Heart right ventricle (tissue), 16 donors: ENCODE measurements at regions not wholly inside any gene's neighbourhood (a gene's known extent, or its start where the extent isn't known, plus 50 kb on each side); places are given as distances from the start of the nearest gene placed in this dataset.
"Not testable (repeated sequence)": the region's sequence is repeated elsewhere in the genome, so short reads cannot be mapped to it uniquely, and the experiment has no call there.

Source experiments
- ATAC-seq, 8 donors: fragments of 200-7000 bp; cut with Tn5 transposase; one replicate each; pipeline ENCODE4 v1.9.1; 2020; ENCODE audit warnings: mild to moderate bottlenecking in 8 of 8, moderate library complexity in 8 of 8, moderate number of reproducible peaks in 1 of 8
- DNase-seq, 2 donors: peaks; one replicate each; pipeline ENCODE4 v3.0.0-alpha.2; 2020
- H3K27ac ChIP-seq, 10 donors: fragments of 200-600 bp; sonication (generic) in 2 of 10; one replicate each; pipeline versions ENCODE4 v1.5.0 to v1.8.0; 2020 to 2022; ENCODE audit warnings: mild to moderate bottlenecking in 3 of 10
- H3K27me3 ChIP-seq, 7 donors: fragments of 200-600 bp; one replicate each; pipeline ENCODE4 v1.8.0; 2021 to 2022; ENCODE audit warnings: mild to moderate bottlenecking in 2 of 7
- H3K36me3 ChIP-seq, 9 donors: fragments of 200-600 bp; sonication (generic) in 1 of 9; one replicate each; pipeline versions ENCODE4 v1.5.0 to v1.8.0; 2020 to 2022; ENCODE audit warnings: mild to moderate bottlenecking in 2 of 9
- H3K4me1 ChIP-seq, 9 donors: fragments of 200-600 bp; sonication (generic) in 1 of 9; one replicate each; pipeline versions ENCODE4 v1.5.0 to v1.8.0; 2020 to 2022; ENCODE audit warnings: mild to moderate bottlenecking in 4 of 9
- H3K4me3 ChIP-seq, 10 donors: fragments of 200-600 bp; sonication (generic) in 2 of 10; one replicate each; pipeline versions ENCODE4 v1.5.0 to v1.8.0; 2020 to 2022; ENCODE audit warnings: mild to moderate bottlenecking in 7 of 10, moderate library complexity in 2 of 10
- H3K9me3 ChIP-seq, 11 donors: fragments of 200-600 bp in 10 of 11; sonication (generic) in 2 of 11; one replicate each; pipeline versions ENCODE4 v1.5.0 to v1.8.0; 2013 to 2022; ENCODE audit warnings: mild to moderate bottlenecking in 2 of 11, control low read depth in 1 of 11, moderate library complexity in 1 of 11
- WGBS, 2 donors: extraction: QIAGEN DNeasy Blood & Tissue Kit; methylation state at CpG; one replicate each; pipeline ENCODE4 v1.1.7; 2013; ENCODE audit warnings: inconsistent platforms in 1 of 2; 5-methylcytosine and 5-hydroxymethylcytosine counted together
- intact Hi-C, 10 donors: fragments of 100-400 bp; cut with DNase I; formaldehyde crosslinking; loops; one replicate each; pipeline versions ENCODE4 v1.11.1 to v1.14.2; 2022
- TF ChIP-seq, protein P1 (sequence below), 9 donors: fragments of 200-600 bp; sonication (generic) in 2 of 9; IDR thresholded peaks; one replicate each; pipeline versions ENCODE4 v1.5.0 to v1.8.0; 2021 to 2022; ENCODE audit warnings: antibody characterized with exemption in 9 of 9, mild to moderate bottlenecking in 5 of 9, moderate library complexity in 1 of 9
- donor health status: Arrhythmogenic right ventricular cardiomyopathy.
- donor health status: ischemic (EF 13 %, LVEDD 7.1; RV severe dilation, severe dysfunction).
- donor health status: healthy with polysubstance abuse.
- donor health status: DM: no; HTN: yes; CAD: no.
- donor health status: DM: no; HTN: no; CAD: no.
- donor health status: ischemic (EF 25% LVEDD 6.9; RV normal size, moderate dysfunction).
- donor health status: ischemic (EF 25% LVEDD 5.7; RV mildly dilated, moderate dysfunction).
- donor health status: healthy.
- donor health status: DM: yes; HTN: yes; CAD: no.
- donor health status: Ischemic cardiomyopathy.
- donor health status: ischemic (EF 35%, LVEDD 5.7; RV mildly dilated, moderate dysfunction).
- donor health status: nonischemic (EF 11% LVEDD 7.7; RV severe dilation, severe dysfunction).
- donor health status: DM: yes; HTN: yes; CAD: no.
- donor health status: PGD.
- donor health status: ischemic (EF 29% LVEDD 5.4; RV normal size, mild dysfunction).
- donor health status: nonischemic (EF 23%, LVEDD 6.1; RV moderate dilation, normal function).

DNA sequence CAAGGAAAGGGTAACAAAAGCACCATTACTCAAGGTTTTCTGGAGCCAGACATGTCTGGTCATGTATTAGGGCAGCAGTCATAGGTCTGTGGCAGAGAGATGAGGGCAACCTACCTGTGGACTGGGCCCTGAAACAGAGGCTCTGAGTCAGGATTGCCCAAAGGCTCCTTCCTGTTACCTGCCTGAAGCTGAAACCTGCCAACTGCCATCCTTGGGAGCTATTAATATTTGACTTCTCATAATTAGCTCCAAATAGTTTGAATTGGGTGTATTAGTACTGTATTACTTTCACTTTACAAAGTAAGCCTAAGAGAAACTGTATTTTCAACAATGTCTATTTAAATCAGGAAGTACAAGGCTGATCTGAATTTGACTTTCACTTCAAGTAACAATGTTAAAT is 72.0 kb upstream of the TBX18 start:
- Histone ChIP-seq H3K4me3 (no peak overlapping the region), H3K27ac (no peak overlapping the region), H3K36me3 (no peaks in the 10 kb centered on the region), H3K9me3 (peaks cover 0 to 24% (median 0%) of the 10 kb centered on the region in 11 donors), H3K4me1 (no peaks in the 10 kb centered on the region), H3K27me3 (no peaks in the 10 kb centered on the region)
- TF ChIP-seq, protein P1, sequence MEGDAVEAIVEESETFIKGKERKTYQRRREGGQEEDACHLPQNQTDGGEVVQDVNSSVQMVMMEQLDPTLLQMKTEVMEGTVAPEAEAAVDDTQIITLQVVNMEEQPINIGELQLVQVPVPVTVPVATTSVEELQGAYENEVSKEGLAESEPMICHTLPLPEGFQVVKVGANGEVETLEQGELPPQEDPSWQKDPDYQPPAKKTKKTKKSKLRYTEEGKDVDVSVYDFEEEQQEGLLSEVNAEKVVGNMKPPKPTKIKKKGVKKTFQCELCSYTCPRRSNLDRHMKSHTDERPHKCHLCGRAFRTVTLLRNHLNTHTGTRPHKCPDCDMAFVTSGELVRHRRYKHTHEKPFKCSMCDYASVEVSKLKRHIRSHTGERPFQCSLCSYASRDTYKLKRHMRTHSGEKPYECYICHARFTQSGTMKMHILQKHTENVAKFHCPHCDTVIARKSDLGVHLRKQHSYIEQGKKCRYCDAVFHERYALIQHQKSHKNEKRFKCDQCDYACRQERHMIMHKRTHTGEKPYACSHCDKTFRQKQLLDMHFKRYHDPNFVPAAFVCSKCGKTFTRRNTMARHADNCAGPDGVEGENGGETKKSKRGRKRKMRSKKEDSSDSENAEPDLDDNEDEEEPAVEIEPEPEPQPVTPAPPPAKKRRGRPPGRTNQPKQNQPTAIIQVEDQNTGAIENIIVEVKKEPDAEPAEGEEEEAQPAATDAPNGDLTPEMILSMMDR (IDR thresholded peaks at IDR 0.05) = no peak
- DNase-seq (no peak), ATAC-seq (no peak)
- intact Hi-C loops = no loop called here

DNA sequence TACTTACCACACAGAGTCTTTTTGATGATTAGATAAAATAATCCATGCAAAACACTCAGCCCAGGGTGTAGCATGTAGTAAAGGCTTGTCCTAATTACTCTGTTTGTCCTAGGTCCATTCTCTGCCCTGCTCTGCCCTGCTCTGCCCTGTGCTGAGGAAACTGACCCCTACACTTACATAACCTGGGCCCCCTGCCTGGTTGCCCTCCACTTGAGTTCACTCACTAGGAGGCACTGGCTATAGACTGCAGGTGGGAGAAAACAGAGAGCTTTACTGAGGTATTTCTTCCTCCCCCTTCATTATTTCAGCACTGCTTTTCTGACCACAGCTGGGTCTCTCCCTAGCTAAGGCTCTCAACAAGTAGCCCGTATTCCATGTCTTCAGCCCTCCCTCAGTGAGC is 70.9 kb upstream of the TBX18 start:
- Histone ChIP-seq H3K36me3 (no peaks in the 10 kb centered on the region), H3K27me3 (no peaks in the 10 kb centered on the region), H3K9me3 (peaks cover 0 to 17% (median 0%) of the 10 kb centered on the region in 11 donors), H3K27ac (no peak overlapping the region), H3K4me1 (no peaks in the 10 kb centered on the region), H3K4me3 (no peak overlapping the region)
- TF ChIP-seq, protein P1 (IDR thresholded peaks at IDR 0.05) = no peak
- 38 to 42% methylated on average over 1 of the region's 1 CpG for WGBS, 2 donors
- intact Hi-C loops = no loop called here
- DNase-seq (no peak), ATAC-seq (no peak)

DNA sequence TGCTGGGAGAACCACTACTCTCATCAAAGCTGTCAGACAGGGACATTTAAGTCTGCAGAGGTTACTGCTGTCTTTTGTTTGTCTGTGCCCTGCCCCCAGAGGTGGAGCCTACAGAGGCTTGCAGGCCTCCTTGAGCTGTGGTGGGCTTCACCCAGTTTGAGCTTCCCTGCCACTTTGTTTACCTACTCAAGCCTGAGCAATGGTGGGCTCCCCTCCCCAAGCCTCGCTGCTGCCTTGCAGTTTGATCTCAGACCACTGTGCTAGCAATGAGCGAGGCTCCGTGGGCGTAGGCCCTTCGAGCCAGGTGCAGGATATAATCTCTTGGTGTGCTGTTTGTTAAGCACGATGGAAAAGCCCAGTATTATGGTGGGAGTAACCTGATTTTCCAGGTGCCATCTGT is 67.5 kb upstream of the TBX18 start:
- ATAC-seq, H3K36me3 ChIP-seq, DNase-seq, H3K27ac ChIP-seq, H3K4me3 ChIP-seq, H3K9me3 ChIP-seq, intact Hi-C loops, H3K27me3 ChIP-seq, H3K4me1 ChIP-seq: not testable (repeated sequence)
- 70 to 72% methylated on average over 6 of the region's 6 CpGs for WGBS, 2 donors

DNA sequence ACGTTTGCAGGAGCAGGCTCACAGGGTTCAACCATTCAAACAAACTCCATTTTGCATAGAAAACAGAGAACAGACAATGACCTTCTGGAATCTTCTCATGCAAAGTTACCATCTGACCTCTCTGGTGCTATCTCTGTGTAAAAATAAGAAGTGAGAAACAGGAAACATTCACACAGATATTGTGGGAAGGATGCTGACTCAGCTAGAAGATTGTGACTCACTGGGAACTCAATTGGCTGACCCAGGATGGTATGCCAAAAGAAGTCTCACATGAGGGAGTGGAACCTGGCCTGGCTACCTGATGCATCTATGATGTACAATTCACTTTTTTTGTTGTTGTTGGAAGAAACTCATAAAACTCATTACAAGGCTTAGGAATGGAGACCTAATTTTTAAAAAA is 61.1 kb upstream of the TBX18 start:
- TF ChIP-seq, protein P1 (IDR thresholded peaks at IDR 0.05) = no peak
- WGBS, 2 donors = 46 to 54% methylated on average over 1 of the region's 1 CpG
- intact Hi-C loops = no loop called here
- no peaks in the 10 kb centered on the region for H3K36me3 ChIP-seq
- no peak overlapping the region for H3K4me3 ChIP-seq
- no peak overlapping the region for H3K27ac ChIP-seq
- ATAC-seq = no peak
- no peaks in the 10 kb centered on the region for H3K4me1 ChIP-seq
- peaks cover 0 to 6% (median 0%) of the 10 kb centered on the region in 11 donors for H3K9me3 ChIP-seq
- H3K27me3 ChIP-seq = no peaks in the 10 kb centered on the region
- DNase-seq = no peak

DNA sequence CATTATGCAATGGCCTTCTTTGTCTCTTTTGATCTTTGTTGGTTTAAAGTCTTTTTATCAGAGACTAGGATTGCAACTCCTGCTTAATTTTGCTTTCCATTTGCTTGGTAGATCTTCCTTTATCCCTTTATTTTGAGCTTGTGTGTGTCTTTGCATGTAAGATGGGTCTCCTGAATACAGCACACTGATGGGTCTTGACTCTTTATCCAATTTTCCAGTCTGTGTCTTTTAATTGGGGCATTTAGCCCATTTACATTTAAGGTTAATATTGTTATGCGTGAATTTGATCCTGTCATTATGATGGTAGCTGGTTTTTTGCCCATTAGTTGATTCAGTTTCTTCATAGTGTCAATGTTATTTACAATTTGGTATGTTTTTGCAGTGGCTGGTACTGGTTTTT is 56.9 kb upstream of the TBX18 start:
- intact Hi-C loops, ATAC-seq, H3K27me3 ChIP-seq, H3K4me3 ChIP-seq, H3K27ac ChIP-seq, H3K4me1 ChIP-seq, DNase-seq, H3K36me3 ChIP-seq: not testable (repeated sequence)
- H3K9me3 ChIP-seq = peaks cover 0 to 20% (median 0%) of the 10 kb centered on the region in 11 donors
- WGBS, 2 donors = 81 to 82% methylated on average over 1 of the region's 1 CpG

DNA sequence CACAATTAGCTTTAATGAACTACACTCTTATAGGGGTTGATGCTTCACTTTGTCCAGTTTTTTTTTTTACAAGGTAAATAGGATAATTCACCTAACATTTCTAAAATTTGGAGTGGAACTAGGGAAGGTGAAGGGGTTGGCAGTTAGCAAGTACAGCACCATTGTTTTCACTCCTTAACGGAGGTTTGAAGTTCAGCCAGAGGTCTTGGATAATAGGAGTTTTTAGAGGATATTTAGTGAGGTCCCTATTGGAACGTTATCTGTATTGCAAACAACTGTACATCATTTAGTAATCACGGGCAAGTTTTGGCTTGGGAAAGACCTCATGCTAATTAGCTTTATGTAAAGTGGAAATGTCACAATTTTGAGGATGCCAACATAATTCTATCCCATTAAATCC is 52.3 kb upstream of the TBX18 start:
- ATAC-seq = no peak
- intact Hi-C loops = no loop called here
- WGBS, 2 donors = 52 to 56% methylated on average over 3 of the region's 3 CpGs

More for the DNA sequence above, 52.3 kb upstream of the TBX18 start:
- no peak for DNase-seq
- Histone ChIP-seq H3K36me3 (no peaks in the 10 kb centered on the region), H3K9me3 (peaks cover 0 to 15% (median 0%) of the 10 kb centered on the region in 11 donors), H3K4me1 (no peaks in the 10 kb centered on the region), H3K27ac (no peak overlapping the region), H3K27me3 (no peaks in the 10 kb centered on the region), H3K4me3 (no peak overlapping the region)
- TF ChIP-seq, protein P1 (IDR thresholded peaks at IDR 0.05) = no peak
